ENCODE measurements at regions not wholly inside any gene's neighbourhood (a gene's known extent, or its start where the extent isn't known, plus 50 kb on each side); places are given as distances from the start of the nearest gene placed in this dataset.

- no peaks in the 10 kb centered on the region for H3K79me2 ChIP-seq (ENCODE audit: low read depth)
- no peaks in the 10 kb centered on the region for H3K9me2 ChIP-seq (ENCODE audit: insufficient read depth)
- no peaks in the 10 kb centered on the region for H3K27me3 ChIP-seq (ENCODE audit: insufficient read depth, low read depth)
- H4K20me1 ChIP-seq (ENCODE audit: insufficient read depth): no peaks in the 10 kb centered on the region
- intact Hi-C loops (cut with micrococcal nuclease; ENCODE audit: unreplicated experiment): loop anchor here (1.0 to 5.0 kb wide), 3 partner anchors 14 to 112 kb away; no protein-coding TSS in a partner anchor
- TF ChIP-seq CTCF (conservative IDR thresholded peaks at IDR 0.05): no peak
- TF ChIP-seq EZH2 (IDR thresholded peaks at IDR 0.05; ENCODE audit: low read depth): no peak
- peaks cover 35% of the 10 kb centered on the region for H3K4me1 ChIP-seq (replicated peaks; ENCODE audit: insufficient read depth)
- peaks cover 31% of the 10 kb centered on the region for H3F3A ChIP-seq (ENCODE audit: insufficient read depth, low read depth)
- BruUV-seq (replicated peaks): no TSS peak
- CTCF ChIA-PET: interaction anchor here (0.5 to 2.0 kb wide), 6 partner anchors 15 to 1670 kb away, joined by 3 to 11 read pairs (median 4); no protein-coding TSS in a partner anchor
- peak; percentile 99 for DNase-seq
- H3K36me3 ChIP-seq (ENCODE audit: low read depth): no peaks in the 10 kb centered on the region
- H3K9me3 ChIP-seq (ENCODE audit: insufficient read depth, low read depth): no peaks in the 10 kb centered on the region
- H3K4me3 ChIP-seq: no peak overlapping the region; the same call in 1 of the 2 replicates
- peak overlapping the region; percentile 52; the same call in 1 of the 2 replicates for H2AFZ ChIP-seq
- H3K27ac ChIP-seq: peak overlapping the region; percentile 96
- POLR2A ChIA-PET (ENCODE audit: unreplicated experiment): interaction anchor here (0.6 to 0.7 kb wide), 2 partner anchors 13 to 194 kb away, joined by 4 to 6 read pairs; no protein-coding TSS in a partner anchor
- H3K4me2 ChIP-seq: peak overlapping the region; percentile 61
These were observed 88.1 kb upstream of the CUX1 start for GRCh38 chr7:101729241-101729883.

- no peaks in the 10 kb centered on the region for H3K27me3 ChIP-seq (ENCODE audit: insufficient read depth, low read depth)
- H3K36me3 ChIP-seq (ENCODE audit: low read depth): no peaks in the 10 kb centered on the region
- no TSS peak for BruUV-seq (replicated peaks)
- peaks cover 39% of the 10 kb centered on the region for H3K4me1 ChIP-seq (replicated peaks; ENCODE audit: insufficient read depth)
- TF ChIP-seq CTCF (conservative IDR thresholded peaks at IDR 0.05): no peak
- TF ChIP-seq EZH2 (IDR thresholded peaks at IDR 0.05; ENCODE audit: low read depth): no peak
- H3K79me2 ChIP-seq (ENCODE audit: low read depth): no peaks in the 10 kb centered on the region
- no peaks in the 10 kb centered on the region for H4K20me1 ChIP-seq (ENCODE audit: insufficient read depth)
- DNase-seq: no peak
- H3K9me2 ChIP-seq (ENCODE audit: insufficient read depth): no peaks in the 10 kb centered on the region
- no peaks in the 10 kb centered on the region for H3K9me3 ChIP-seq (ENCODE audit: insufficient read depth, low read depth)
- no peak overlapping the region for H3K4me3 ChIP-seq
- ChIA-PET CTCF (interaction anchor here (1.2 kb wide), 1 partner anchor 42 kb away, joined by 4 read pairs; no protein-coding TSS in a partner anchor), POLR2A (ENCODE audit: unreplicated experiment) (no interaction called here)
- no peak overlapping the region for H2AFZ ChIP-seq
- no peak overlapping the region for H3K4me2 ChIP-seq
- intact Hi-C loops (cut with micrococcal nuclease; ENCODE audit: unreplicated experiment): no loop called here
- H3K27ac ChIP-seq: no peak overlapping the region
- H3F3A ChIP-seq (ENCODE audit: insufficient read depth, low read depth): peaks cover 41% of the 10 kb centered on the region
These were observed 85.8 kb upstream of the CUX1 start for GRCh38 chr7:101731502-101732084.

GRCh38 chr7:101733713-101734475 lies 83.5 kb upstream of the CUX1 start:
- intact Hi-C loops (cut with micrococcal nuclease; ENCODE audit: unreplicated experiment): no loop called here
- Histone ChIP-seq H3K9me2 (ENCODE audit: insufficient read depth) (no peaks in the 10 kb centered on the region), H4K20me1 (ENCODE audit: insufficient read depth) (no peaks in the 10 kb centered on the region), H2AFZ (no peak overlapping the region), H3F3A (ENCODE audit: insufficient read depth, low read depth) (peaks cover 34% of the 10 kb centered on the region), H3K36me3 (ENCODE audit: low read depth) (no peaks in the 10 kb centered on the region), H3K27me3 (ENCODE audit: insufficient read depth, low read depth) (no peaks in the 10 kb centered on the region), H3K4me3 (no peak overlapping the region), H3K79me2 (ENCODE audit: low read depth) (no peaks in the 10 kb centered on the region), H3K27ac (no peak overlapping the region), H3K4me2 (peak overlapping the region; percentile 64), H3K9me3 (ENCODE audit: insufficient read depth, low read depth) (no peaks in the 10 kb centered on the region), H3K4me1 (replicated peaks; ENCODE audit: insufficient read depth) (peaks cover 26% of the 10 kb centered on the region)
- BruUV-seq (replicated peaks): no TSS peak
- peak in 1 of 2 experiments; percentile 79 for DNase-seq
- CTCF ChIA-PET: no interaction called here
- POLR2A ChIA-PET (ENCODE audit: unreplicated experiment): interaction anchor here (0.6 kb wide), 1 partner anchor 98 kb away, joined by 5 read pairs; no protein-coding TSS in a partner anchor
- TF ChIP-seq EZH2 (IDR thresholded peaks at IDR 0.05; ENCODE audit: low read depth): no peak
- TF ChIP-seq CTCF (conservative IDR thresholded peaks at IDR 0.05): no peak
